ENCODE measurements at regions not wholly inside any gene's neighbourhood (a gene's known extent, or its start where the extent isn't known, plus 50 kb on each side); places are given as distances from the start of the nearest gene placed in this dataset.

DNA sequence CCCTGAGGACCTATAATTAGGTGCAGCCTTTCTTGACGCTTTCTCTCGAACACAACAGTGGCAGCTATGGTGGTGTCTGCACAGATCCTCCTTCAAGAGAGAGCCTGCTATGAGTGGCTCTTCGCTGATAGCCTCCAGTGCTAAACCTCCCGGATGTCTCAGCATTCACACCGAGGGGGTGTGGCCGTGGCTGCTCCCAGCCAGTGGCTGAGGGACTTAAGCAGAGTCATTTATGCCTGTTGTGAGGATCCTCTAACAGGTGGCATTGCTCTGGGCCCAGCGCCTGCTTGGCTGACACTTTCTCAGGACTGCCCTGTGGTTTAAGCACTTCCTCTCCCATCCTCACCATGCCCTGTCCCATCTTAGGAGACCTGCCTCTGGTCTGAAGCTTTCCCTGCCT is 592.0 kb upstream of the LRRTM1 start:
- no peak for TF ChIP-seq EZH2phosphoT487 (IDR thresholded peaks at IDR 0.05; ENCODE audit: insufficient read depth, low read depth)
- no peak for TF ChIP-seq EZH2 (IDR thresholded peaks at IDR 0.05; ENCODE audit: insufficient read depth, poor library complexity, severe bottlenecking)

Data from GM23248 (cell line).